ENCODE measurements at regions not wholly inside any gene's neighbourhood (a gene's known extent, or its start where the extent isn't known, plus 50 kb on each side); places are given as distances from the start of the nearest gene placed in this dataset.

- TF ChIP-seq POLR2AphosphoS5 (IDR thresholded peaks at IDR 0.05) (no peak), CTCF (IDR thresholded peaks at IDR 0.05) (no peak), POLR2A (IDR thresholded peaks at IDR 0.05) (no peak)
Observed at GRCh38 chr3:166499636-166500035, 662.4 kb upstream of the BCHE start.

All from gastroesophageal sphincter (tissue), 3 donors.